IMR-90 (cell line): ENCODE measurements at regions not wholly inside any gene's neighbourhood (a gene's known extent, or its start where the extent isn't known, plus 50 kb on each side); places are given as distances from the start of the nearest gene placed in this dataset.

Source experiments
- CEBPB ChIP-seq: IDR thresholded peaks from 2 replicates; pipeline ENCODE4 v1.6.1; 2012; ENCODE audit warnings: low read depth, low read length, improper control_type of control experiment
- FOS ChIP-seq: fragments of 150-350 bp; IDR thresholded peaks from 2 replicates; pipeline ENCODE4 v1.6.1; 2016; ENCODE audit warnings: low read depth, low read length
- MAZ ChIP-seq: IDR thresholded peaks from 2 replicates; pipeline ENCODE4 v1.6.1; 2012; ENCODE audit warnings: low read depth, mild to moderate bottlenecking, low read length, improper control_type of control experiment, moderate library complexity, borderline replicate concordance
- MXI1 ChIP-seq: IDR thresholded peaks from 2 replicates; pipeline ENCODE4 v1.6.1; 2012; ENCODE audit warnings: low read depth, mild to moderate bottlenecking, low read length, moderate library complexity, borderline replicate concordance
- POLR2A ChIP-seq: IDR thresholded peaks from 2 replicates; pipeline ENCODE4 v1.6.1; 2012; ENCODE audit warnings: mild to moderate bottlenecking, low read depth, low read length
- RAD21 ChIP-seq: IDR thresholded peaks from 2 replicates; pipeline ENCODE4 v1.6.1; 2012; ENCODE audit warnings: low read length, improper control_type of control experiment
- RCOR1 ChIP-seq: IDR thresholded peaks from 2 replicates; pipeline ENCODE4 v1.6.1; 2012; ENCODE audit warnings: mild to moderate bottlenecking, low read length, improper control_type of control experiment; ENCODE audit not compliant: insufficient replicate concordance
- RFX5 ChIP-seq: IDR thresholded peaks from 2 replicates; pipeline ENCODE4 v1.8.0; 2012; ENCODE audit warnings: low read depth, mild to moderate bottlenecking, low read length, moderate library complexity
- SMC3 ChIP-seq: fragments of 150-350 bp; IDR thresholded peaks from 2 replicates; pipeline ENCODE4 v1.6.1; 2016; ENCODE audit warnings: low read depth, mild to moderate bottlenecking, antibody characterized with exemption, low read length, moderate library complexity
- TF ChIP-seq, protein P1 (sequence below): conservative IDR thresholded peaks from 2 replicates; pipeline ENCODE4 v1.5.1; 2012; ENCODE audit warnings: mild to moderate bottlenecking, low read depth, low read length, improper control_type of control experiment
- TF ChIP-seq, protein P2 (sequence below): fragments of 150-350 bp; IDR thresholded peaks from 2 replicates; pipeline ENCODE4 v1.6.1; 2017; ENCODE audit warnings: mild to moderate bottlenecking, antibody characterized with exemption, low read length, low read depth
- TF ChIP-seq, protein P3 (sequence below): fragments of 150-350 bp; IDR thresholded peaks from 2 replicates; pipeline ENCODE4 v1.6.1; 2016; ENCODE audit warnings: low read depth, mild to moderate bottlenecking, low read length, moderate library complexity, borderline replicate concordance

- TF ChIP-seq, protein P1, sequence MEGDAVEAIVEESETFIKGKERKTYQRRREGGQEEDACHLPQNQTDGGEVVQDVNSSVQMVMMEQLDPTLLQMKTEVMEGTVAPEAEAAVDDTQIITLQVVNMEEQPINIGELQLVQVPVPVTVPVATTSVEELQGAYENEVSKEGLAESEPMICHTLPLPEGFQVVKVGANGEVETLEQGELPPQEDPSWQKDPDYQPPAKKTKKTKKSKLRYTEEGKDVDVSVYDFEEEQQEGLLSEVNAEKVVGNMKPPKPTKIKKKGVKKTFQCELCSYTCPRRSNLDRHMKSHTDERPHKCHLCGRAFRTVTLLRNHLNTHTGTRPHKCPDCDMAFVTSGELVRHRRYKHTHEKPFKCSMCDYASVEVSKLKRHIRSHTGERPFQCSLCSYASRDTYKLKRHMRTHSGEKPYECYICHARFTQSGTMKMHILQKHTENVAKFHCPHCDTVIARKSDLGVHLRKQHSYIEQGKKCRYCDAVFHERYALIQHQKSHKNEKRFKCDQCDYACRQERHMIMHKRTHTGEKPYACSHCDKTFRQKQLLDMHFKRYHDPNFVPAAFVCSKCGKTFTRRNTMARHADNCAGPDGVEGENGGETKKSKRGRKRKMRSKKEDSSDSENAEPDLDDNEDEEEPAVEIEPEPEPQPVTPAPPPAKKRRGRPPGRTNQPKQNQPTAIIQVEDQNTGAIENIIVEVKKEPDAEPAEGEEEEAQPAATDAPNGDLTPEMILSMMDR, result no peak
- TF ChIP-seq POLR2A (no peak), RCOR1 (no peak), SMC3 (no peak), MAZ (no peak), RFX5 (no peak), FOS (no peak), RAD21 (no peak), CEBPB (no peak), MXI1 (no peak)
- TF ChIP-seq, protein P2, sequence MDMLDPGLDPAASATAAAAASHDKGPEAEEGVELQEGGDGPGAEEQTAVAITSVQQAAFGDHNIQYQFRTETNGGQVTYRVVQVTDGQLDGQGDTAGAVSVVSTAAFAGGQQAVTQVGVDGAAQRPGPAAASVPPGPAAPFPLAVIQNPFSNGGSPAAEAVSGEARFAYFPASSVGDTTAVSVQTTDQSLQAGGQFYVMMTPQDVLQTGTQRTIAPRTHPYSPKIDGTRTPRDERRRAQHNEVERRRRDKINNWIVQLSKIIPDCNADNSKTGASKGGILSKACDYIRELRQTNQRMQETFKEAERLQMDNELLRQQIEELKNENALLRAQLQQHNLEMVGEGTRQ, result no peak
- TF ChIP-seq, protein P3, sequence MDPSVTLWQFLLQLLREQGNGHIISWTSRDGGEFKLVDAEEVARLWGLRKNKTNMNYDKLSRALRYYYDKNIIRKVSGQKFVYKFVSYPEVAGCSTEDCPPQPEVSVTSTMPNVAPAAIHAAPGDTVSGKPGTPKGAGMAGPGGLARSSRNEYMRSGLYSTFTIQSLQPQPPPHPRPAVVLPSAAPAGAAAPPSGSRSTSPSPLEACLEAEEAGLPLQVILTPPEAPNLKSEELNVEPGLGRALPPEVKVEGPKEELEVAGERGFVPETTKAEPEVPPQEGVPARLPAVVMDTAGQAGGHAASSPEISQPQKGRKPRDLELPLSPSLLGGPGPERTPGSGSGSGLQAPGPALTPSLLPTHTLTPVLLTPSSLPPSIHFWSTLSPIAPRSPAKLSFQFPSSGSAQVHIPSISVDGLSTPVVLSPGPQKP, result no peak
Observed at GRCh38 chr5:168228668-168229067, 62.8 kb upstream of the WWC1 start.
